ENCODE measurements at regions not wholly inside any gene's neighbourhood (a gene's known extent, or its start where the extent isn't known, plus 50 kb on each side); places are given as distances from the start of the nearest gene placed in this dataset.
"Not testable (repeated sequence)": the region's sequence is repeated elsewhere in the genome, so short reads cannot be mapped to it uniquely, and the experiment has no call there.

GRCh38 chr12:46905239-46905627, 79.4 kb upstream of the SLC38A4 start:
- not testable (repeated sequence) for TF ChIP-seq CTCF (conservative IDR thresholded peaks at IDR 0.05 in 1 of 2, IDR thresholded peaks at IDR 0.05 in 1 of 2; ENCODE audit: extremely low read depth in 1 of 2, insufficient read depth in 1 of 2, low read depth in 1 of 2, low read length in 2 of 2); EZH2 (IDR thresholded peaks at IDR 0.05; ENCODE audit: borderline replicate concordance, low read length)

All from mammary epithelial cell (primary cell).